Muscle layer of duodenum (tissue), 2 donors: ENCODE measurements at regions not wholly inside any gene's neighbourhood (a gene's known extent, or its start where the extent isn't known, plus 50 kb on each side); places are given as distances from the start of the nearest gene placed in this dataset.

Experiments
- H3K27ac ChIP-seq: one replicate; pipeline ENCODE4 v1.7.0; 2013; ENCODE audit warnings: mild to moderate bottlenecking, low read length
- H3K27me3 ChIP-seq: one replicate; pipeline ENCODE4 v1.7.0; 2013; ENCODE audit warnings: low read depth, mild to moderate bottlenecking, control low read depth, low read length
- H3K36me3 ChIP-seq, 2 donors: one replicate each; pipeline ENCODE4 v1.7.0; 2013; ENCODE audit warnings: low read length in 2 of 2, control low read depth in 1 of 2, mild to moderate bottlenecking in 1 of 2; ENCODE audit not compliant: insufficient read depth in 2 of 2, control insufficient read depth in 1 of 2
- H3K4me1 ChIP-seq, 2 donors: one replicate each; pipeline ENCODE4 v1.7.0; 2013; ENCODE audit warnings: low read length in 2 of 2, mild to moderate bottlenecking in 2 of 2, control low read depth in 1 of 2, moderate library complexity in 1 of 2; ENCODE audit not compliant: insufficient read depth in 2 of 2, control insufficient read depth in 1 of 2
- H3K4me3 ChIP-seq, 2 donors: one replicate each; pipeline ENCODE4 v1.7.0; 2013; ENCODE audit warnings: low read length in 2 of 2, low read depth in 1 of 2, mild to moderate bottlenecking in 1 of 2
- H3K9me3 ChIP-seq, 2 donors: one replicate each; pipeline ENCODE4 v1.7.0; 2013; ENCODE audit warnings: low read length in 2 of 2, control low read depth in 1 of 2, mild to moderate bottlenecking in 1 of 2; ENCODE audit not compliant: control insufficient read depth in 1 of 2
- donor health status: healthy.

DNA sequence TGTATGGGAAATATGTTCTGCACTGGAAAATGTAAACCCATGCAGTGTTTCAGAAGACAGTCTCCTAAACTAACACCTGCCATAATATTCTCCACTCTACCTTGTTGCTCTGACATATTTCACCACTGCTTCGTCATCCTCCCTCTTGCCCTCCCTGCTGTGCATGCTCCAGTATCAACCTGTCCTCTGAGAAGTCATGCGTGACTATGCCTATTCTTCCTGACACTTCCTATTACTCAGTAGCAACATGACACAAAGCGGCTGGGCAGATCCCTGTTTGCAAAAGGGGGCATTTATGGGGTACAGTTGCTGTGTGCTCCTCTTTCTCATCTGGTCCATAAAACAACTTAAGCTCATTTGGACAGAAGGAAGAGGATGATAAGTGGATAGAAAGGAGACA is 805.6 kb upstream of the EEF2KMT start:
- Histone ChIP-seq H3K36me3 (no peaks in the 10 kb centered on the region), H3K4me3 (no peak overlapping the region), H3K27ac (no peak overlapping the region), H3K27me3 (no peaks in the 10 kb centered on the region), H3K4me1 (no peaks in the 10 kb centered on the region), H3K9me3 (peaks cover 0 to 5% of the 10 kb centered on the region in 2 donors)

GRCh38 chr16:5900046-5900445 is 802.5 kb upstream of the EEF2KMT start:
- H3K4me3 ChIP-seq = no peak overlapping the region
- peaks cover 0 to 5% of the 10 kb centered on the region in 2 donors for H3K9me3 ChIP-seq
- no peaks in the 10 kb centered on the region for H3K36me3 ChIP-seq
- no peaks in the 10 kb centered on the region for H3K27me3 ChIP-seq
- H3K27ac ChIP-seq = no peak overlapping the region
- H3K4me1 ChIP-seq = no peaks in the 10 kb centered on the region

DNA sequence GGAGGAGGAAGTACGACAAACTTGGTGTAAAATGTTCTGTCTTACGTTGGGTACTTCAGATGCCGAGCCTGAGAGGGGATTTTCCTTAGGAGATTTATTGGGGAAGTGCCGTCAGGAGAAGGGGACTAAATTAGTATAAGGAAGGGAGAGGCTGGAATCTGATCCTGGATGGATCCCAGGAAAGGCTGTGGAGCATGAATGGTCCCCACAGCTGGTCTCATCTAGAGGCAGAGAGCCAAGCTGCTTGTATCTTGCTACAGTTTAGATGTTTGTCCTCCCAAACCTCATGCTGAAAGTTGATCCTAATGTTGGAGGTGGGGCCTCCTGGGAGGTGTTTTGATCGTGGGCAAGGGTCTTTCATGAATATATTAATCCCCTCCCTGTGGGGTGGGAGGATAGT is 798.4 kb upstream of the EEF2KMT start:
- Histone ChIP-seq H3K4me1 (no peaks in the 10 kb centered on the region), H3K27me3 (no peaks in the 10 kb centered on the region), H3K4me3 (no peak overlapping the region), H3K27ac (no peak overlapping the region), H3K9me3 (peaks cover 0 to 5% of the 10 kb centered on the region in 2 donors), H3K36me3 (no peaks in the 10 kb centered on the region)

DNA sequence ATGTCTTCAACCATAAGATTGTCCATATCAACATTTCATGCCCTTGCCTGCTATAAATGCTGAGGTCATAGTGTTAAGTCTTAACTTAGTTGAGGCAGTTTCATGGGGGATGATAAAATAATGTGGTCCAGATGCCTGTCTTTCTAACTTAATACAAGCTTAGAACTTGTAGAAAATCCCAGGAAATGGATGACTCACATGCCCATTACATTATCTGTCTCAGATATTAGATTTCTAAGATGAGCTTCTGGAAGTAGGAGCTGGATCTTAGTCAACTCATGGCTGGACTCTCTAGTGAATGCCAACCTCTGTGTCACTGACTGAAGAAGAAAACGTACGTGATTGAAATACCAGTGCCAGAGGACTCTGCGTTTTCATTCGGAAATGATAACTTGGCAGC is 797.5 kb upstream of the EEF2KMT start:
- Histone ChIP-seq H3K36me3 (no peaks in the 10 kb centered on the region), H3K9me3 (no peaks in the 10 kb centered on the region), H3K4me1 (no peaks in the 10 kb centered on the region), H3K4me3 (no peak overlapping the region), H3K27ac (no peak overlapping the region), H3K27me3 (no peaks in the 10 kb centered on the region)

DNA sequence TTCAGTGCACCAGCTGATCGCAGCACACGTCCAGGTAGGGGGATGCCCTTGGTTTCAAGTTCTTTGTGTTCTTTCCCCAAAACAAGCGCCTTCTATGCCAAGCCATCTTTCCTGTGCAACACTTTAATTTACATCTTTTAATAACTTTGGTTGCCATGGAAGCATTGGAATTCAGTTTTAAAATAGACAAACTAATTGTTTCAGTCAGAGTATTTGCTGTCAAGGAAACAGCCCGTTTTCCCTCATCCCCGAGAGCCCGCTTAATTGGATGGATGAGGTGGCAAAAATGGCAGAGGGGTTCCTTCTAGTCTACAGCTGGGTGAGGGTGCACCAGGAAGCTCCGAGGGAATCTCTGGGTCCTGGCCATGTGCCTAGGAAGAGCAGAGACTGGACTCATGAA is 793.7 kb upstream of the EEF2KMT start:
- no peak overlapping the region for H3K27ac ChIP-seq
- H3K4me1 ChIP-seq = no peaks in the 10 kb centered on the region
- H3K36me3 ChIP-seq = no peaks in the 10 kb centered on the region
- H3K4me3 ChIP-seq = no peak overlapping the region
- H3K9me3 ChIP-seq = no peaks in the 10 kb centered on the region
- H3K27me3 ChIP-seq = no peaks in the 10 kb centered on the region

DNA sequence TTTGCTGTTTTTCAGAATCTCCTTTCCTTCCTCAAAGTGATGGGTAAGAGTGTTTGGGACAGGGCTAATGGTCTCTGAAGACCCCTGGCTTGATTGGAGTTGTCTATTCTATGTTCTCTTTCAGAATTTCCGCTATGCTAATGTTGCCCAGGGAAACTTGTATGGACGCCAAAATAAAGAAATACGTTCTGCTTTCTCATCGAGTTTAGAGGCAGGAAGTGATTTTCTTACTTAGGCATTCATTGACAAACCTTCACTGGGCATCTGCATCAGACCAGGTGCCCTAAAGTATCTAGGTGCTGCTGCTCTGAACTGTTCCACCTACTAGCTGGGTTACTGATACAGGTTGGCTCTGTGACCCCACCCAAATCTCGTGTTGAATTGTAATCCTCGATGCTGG is 787.9 kb upstream of the EEF2KMT start:
- no peaks in the 10 kb centered on the region for H3K4me1 ChIP-seq
- no peak overlapping the region for H3K4me3 ChIP-seq
- no peaks in the 10 kb centered on the region for H3K36me3 ChIP-seq
- H3K27ac ChIP-seq = no peak overlapping the region
- no peaks in the 10 kb centered on the region for H3K9me3 ChIP-seq
- H3K27me3 ChIP-seq = no peaks in the 10 kb centered on the region

- Histone ChIP-seq H3K4me1 (no peaks in the 10 kb centered on the region), H3K36me3 (no peaks in the 10 kb centered on the region), H3K27me3 (no peaks in the 10 kb centered on the region), H3K4me3 (no peak overlapping the region), H3K27ac (no peak overlapping the region), H3K9me3 (no peaks in the 10 kb centered on the region)
Observed at GRCh38 chr16:5884996-5885395, 787.4 kb upstream of the EEF2KMT start.

DNA sequence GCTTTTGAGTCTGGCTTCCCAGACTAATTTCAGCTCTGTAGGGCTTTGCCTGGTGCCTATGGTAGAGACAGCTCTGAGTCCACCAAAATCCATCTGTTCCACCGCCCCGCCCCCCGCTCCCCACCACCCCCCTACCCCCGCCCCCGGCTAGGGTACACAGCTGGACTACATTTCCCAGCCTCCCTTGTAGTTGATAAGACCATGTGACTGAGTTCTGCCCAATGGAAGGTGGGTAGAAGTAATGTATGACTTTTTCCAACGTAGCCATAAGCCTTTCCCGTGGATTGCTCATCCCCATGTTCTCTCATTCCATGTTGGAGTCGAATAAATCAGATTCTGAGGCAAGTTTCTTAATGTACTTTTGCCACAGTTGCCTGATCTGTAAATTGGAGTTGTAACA is 786.7 kb upstream of the EEF2KMT start:
- Histone ChIP-seq H3K9me3 (no peaks in the 10 kb centered on the region), H3K27ac (no peak overlapping the region), H3K4me3 (no peak overlapping the region), H3K27me3 (no peaks in the 10 kb centered on the region), H3K4me1 (no peaks in the 10 kb centered on the region), H3K36me3 (no peaks in the 10 kb centered on the region)

GRCh38 chr16:5882087-5882640 is 784.6 kb upstream of the EEF2KMT start:
- Histone ChIP-seq H3K27ac (no peak overlapping the region), H3K27me3 (no peaks in the 10 kb centered on the region), H3K4me1 (no peaks in the 10 kb centered on the region), H3K36me3 (no peaks in the 10 kb centered on the region), H3K4me3 (no peak overlapping the region), H3K9me3 (no peaks in the 10 kb centered on the region)

DNA sequence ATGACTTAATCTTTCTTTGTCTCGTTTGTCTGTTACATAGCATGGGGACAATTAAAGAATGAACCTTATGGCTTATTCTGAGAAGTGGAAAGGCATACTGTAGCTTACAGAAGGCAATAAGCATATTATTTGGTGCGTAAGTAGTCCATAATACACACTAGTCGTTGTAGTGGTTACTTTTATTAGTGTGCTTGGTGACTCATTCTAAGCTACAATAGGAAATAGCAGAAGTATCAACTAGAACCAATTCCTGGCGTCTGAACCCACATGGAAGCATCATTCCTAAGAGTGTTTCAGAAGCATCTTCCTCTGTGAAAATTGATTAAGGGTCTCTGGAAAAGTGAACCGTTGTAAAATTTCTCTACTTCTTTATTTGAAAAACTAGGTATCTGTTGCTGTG is 777.8 kb upstream of the EEF2KMT start:
- H3K4me3 ChIP-seq = no peak overlapping the region
- no peaks in the 10 kb centered on the region for H3K27me3 ChIP-seq
- no peaks in the 10 kb centered on the region for H3K4me1 ChIP-seq
- no peaks in the 10 kb centered on the region for H3K36me3 ChIP-seq
- no peak overlapping the region for H3K27ac ChIP-seq
- H3K9me3 ChIP-seq = no peaks in the 10 kb centered on the region

DNA sequence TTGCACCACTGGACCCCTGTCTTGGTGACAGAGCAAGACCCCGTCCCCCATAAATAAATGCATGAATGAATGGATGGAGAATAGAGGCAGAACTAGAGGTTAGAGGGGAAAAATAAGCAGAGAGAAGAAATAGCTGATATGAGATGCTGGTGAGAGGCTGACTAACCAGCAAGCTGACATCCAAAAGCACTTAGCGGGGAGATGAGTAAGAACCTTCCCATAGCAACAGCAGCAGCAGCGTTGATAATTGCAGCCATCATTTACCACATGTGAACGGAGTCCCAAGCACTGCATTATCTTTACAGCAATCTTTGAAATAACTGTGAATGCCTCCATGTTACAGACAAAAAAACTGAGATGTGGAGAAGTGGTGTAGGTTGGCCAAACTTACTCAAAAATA is 777.3 kb upstream of the EEF2KMT start:
- H3K27ac ChIP-seq = no peak overlapping the region
- no peaks in the 10 kb centered on the region for H3K27me3 ChIP-seq
- no peaks in the 10 kb centered on the region for H3K4me1 ChIP-seq
- H3K4me3 ChIP-seq = no peak overlapping the region
- H3K9me3 ChIP-seq = no peaks in the 10 kb centered on the region
- no peaks in the 10 kb centered on the region for H3K36me3 ChIP-seq

DNA sequence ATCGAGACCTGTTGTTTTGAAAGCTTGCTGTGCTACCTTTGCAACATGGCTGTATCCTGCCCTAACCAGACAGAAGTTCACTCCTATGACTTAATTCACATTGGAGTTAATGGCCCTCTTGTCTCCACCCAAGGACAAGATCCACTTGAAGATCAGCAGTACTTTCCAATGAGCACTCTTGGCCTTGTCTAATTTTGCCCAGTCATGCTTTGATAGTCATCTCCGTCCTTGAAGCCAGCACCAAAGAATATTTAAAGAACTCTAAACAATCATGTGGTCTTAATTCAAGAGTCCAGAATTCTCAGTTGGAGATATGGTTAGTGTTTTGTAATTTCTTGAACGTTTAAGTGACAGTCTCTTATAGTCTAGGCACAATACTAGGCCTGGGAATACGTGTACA is 775.6 kb upstream of the EEF2KMT start:
- no peaks in the 10 kb centered on the region for H3K9me3 ChIP-seq
- no peaks in the 10 kb centered on the region for H3K36me3 ChIP-seq
- no peak overlapping the region for H3K27ac ChIP-seq
- no peaks in the 10 kb centered on the region for H3K27me3 ChIP-seq
- no peaks in the 10 kb centered on the region for H3K4me1 ChIP-seq
- H3K4me3 ChIP-seq = no peak overlapping the region
